ENCODE measurements at regions not wholly inside any gene's neighbourhood (a gene's known extent, or its start where the extent isn't known, plus 50 kb on each side); places are given as distances from the start of the nearest gene placed in this dataset.

- Histone ChIP-seq H3K9ac (ENCODE audit: low read depth, low read length, poor library complexity) (no peak overlapping the region), H3K4me1 (ENCODE audit: control insufficient read depth in 2 of 2, insufficient read depth in 1 of 2, low read depth in 1 of 2, low read length in 2 of 2) (peaks cover 0 to 8% of the 10 kb centered on the region in 2 donors), H2AFZ (ENCODE audit: low read length) (no peak overlapping the region), H3K14ac (ENCODE audit: low read length) (no peak overlapping the region), H3K27ac (replicated peaks; ENCODE audit: low read length) (no peak overlapping the region), H4K8ac (ENCODE audit: low read depth, low read length) (no peak overlapping the region), H3K18ac (ENCODE audit: low read length) (no peak overlapping the region), H3K4ac (ENCODE audit: low read length) (no peak overlapping the region), H4K91ac (ENCODE audit: low read depth, low read length, poor library complexity) (no peak overlapping the region), H3K36me3 (replicated peaks in 1 of 2; ENCODE audit: control insufficient read depth in 2 of 2, insufficient read depth in 2 of 2, low read length in 2 of 2) (no peaks in the 10 kb centered on the region), H3K9me3 (replicated peaks in 1 of 2; ENCODE audit: control insufficient read depth in 2 of 2, insufficient read depth in 1 of 2, low read depth in 1 of 2, low read length in 2 of 2) (no peaks in the 10 kb centered on the region), H2BK12ac (ENCODE audit: low read length) (no peak overlapping the region), H3K79me1 (ENCODE audit: low read depth, low read length) (no peaks in the 10 kb centered on the region), H3K4me3 (ENCODE audit: low read length in 2 of 2) (no peak overlapping the region), H2AK5ac (ENCODE audit: low read depth, low read length) (no peak overlapping the region), H2BK120ac (ENCODE audit: low read depth, low read length) (no peak overlapping the region), H3K27me3 (ENCODE audit: control insufficient read depth in 3 of 3, insufficient read depth in 3 of 3, low read depth in 1 of 3, low read length in 3 of 3) (no peaks in the 10 kb centered on the region), H2BK5ac (ENCODE audit: low read length) (no peak overlapping the region), H2BK15ac (ENCODE audit: low read length) (no peak overlapping the region), H3K23ac (ENCODE audit: low read depth, low read length, poor library complexity) (no peak overlapping the region), H3K4me2 (ENCODE audit: insufficient read depth, low read length, poor library complexity, severe bottlenecking) (no peak overlapping the region)
- no CpG with 5 or more reads among the region's 3 CpGs for WGBS, 2 donors (ENCODE audit: extremely low coverage in 2 of 2, insufficient read length in 2 of 2, insufficient replicate concordance in 1 of 2)
- no peak for DNase-seq (ENCODE audit: low spot score)
Measured at GRCh38 chr5:38756068-38756467, 89.7 kb upstream of the OSMR start.

- no peak overlapping the region for H2BK15ac ChIP-seq (ENCODE audit: low read length)
- H2AFZ ChIP-seq (ENCODE audit: low read length), result no peak overlapping the region
- H4K91ac ChIP-seq (ENCODE audit: low read depth, low read length, poor library complexity), result no peak overlapping the region
- H3K14ac ChIP-seq (ENCODE audit: low read length), result no peak overlapping the region
- no peak overlapping the region for H2BK120ac ChIP-seq (ENCODE audit: low read depth, low read length)
- H2AK5ac ChIP-seq (ENCODE audit: low read depth, low read length), result no peak overlapping the region
- H3K27me3 ChIP-seq (ENCODE audit: control insufficient read depth in 3 of 3, insufficient read depth in 3 of 3, low read depth in 1 of 3, low read length in 3 of 3), result no peaks in the 10 kb centered on the region
- no peak overlapping the region for H3K4ac ChIP-seq (ENCODE audit: low read length)
- H3K27ac ChIP-seq (replicated peaks; ENCODE audit: low read length), result no peak overlapping the region
- no peak overlapping the region for H2BK5ac ChIP-seq (ENCODE audit: low read length)
- H3K4me2 ChIP-seq (ENCODE audit: insufficient read depth, low read length, poor library complexity, severe bottlenecking), result no peak overlapping the region
- no peak overlapping the region for H4K8ac ChIP-seq (ENCODE audit: low read depth, low read length)
- H3K9ac ChIP-seq (ENCODE audit: low read depth, low read length, poor library complexity), result no peak overlapping the region
- H3K4me3 ChIP-seq (ENCODE audit: low read length in 2 of 2), result no peak overlapping the region
- H3K4me1 ChIP-seq (ENCODE audit: control insufficient read depth in 2 of 2, insufficient read depth in 1 of 2, low read depth in 1 of 2, low read length in 2 of 2), result peaks cover 0 to 8% of the 10 kb centered on the region in 2 donors
- H3K9me3 ChIP-seq (replicated peaks in 1 of 2; ENCODE audit: control insufficient read depth in 2 of 2, insufficient read depth in 1 of 2, low read depth in 1 of 2, low read length in 2 of 2), result no peaks in the 10 kb centered on the region
- no peak overlapping the region for H3K18ac ChIP-seq (ENCODE audit: low read length)
- no peak overlapping the region for H3K23ac ChIP-seq (ENCODE audit: low read depth, low read length, poor library complexity)
- H3K79me1 ChIP-seq (ENCODE audit: low read depth, low read length), result no peaks in the 10 kb centered on the region
- H3K36me3 ChIP-seq (replicated peaks in 1 of 2; ENCODE audit: control insufficient read depth in 2 of 2, insufficient read depth in 2 of 2, low read length in 2 of 2), result no peaks in the 10 kb centered on the region
- WGBS, 2 donors (ENCODE audit: extremely low coverage in 2 of 2, insufficient read length in 2 of 2, insufficient replicate concordance in 1 of 2), result no CpG with 5 or more reads among the region's 3 CpGs
- DNase-seq (ENCODE audit: low spot score), result no peak
- no peak overlapping the region for H2BK12ac ChIP-seq (ENCODE audit: low read length)
Measured at GRCh38 chr5:38757451-38758245, 88.2 kb upstream of the OSMR start.

GRCh38 chr5:38758774-38759600 is 86.8 kb upstream of the OSMR start:
- H2AK5ac ChIP-seq (ENCODE audit: low read depth, low read length), result no peak overlapping the region

GRCh38 chr5:38764937-38765391 is 80.8 kb upstream of the OSMR start:
- Histone ChIP-seq H2AK5ac (ENCODE audit: low read depth, low read length) (no peak overlapping the region), H3K23ac (ENCODE audit: low read depth, low read length, poor library complexity) (no peak overlapping the region), H2BK5ac (ENCODE audit: low read length) (no peak overlapping the region), H3K27me3 (ENCODE audit: control insufficient read depth in 3 of 3, insufficient read depth in 3 of 3, low read depth in 1 of 3, low read length in 3 of 3) (no peaks in the 10 kb centered on the region), H3K18ac (ENCODE audit: low read length) (no peak overlapping the region), H3K4me3 (ENCODE audit: low read length in 2 of 2) (no peak overlapping the region), H2AFZ (ENCODE audit: low read length) (no peak overlapping the region), H4K91ac (ENCODE audit: low read depth, low read length, poor library complexity) (no peak overlapping the region), H2BK15ac (ENCODE audit: low read length) (no peak overlapping the region), H3K4ac (ENCODE audit: low read length) (no peak overlapping the region), H3K4me2 (ENCODE audit: insufficient read depth, low read length, poor library complexity, severe bottlenecking) (no peak overlapping the region), H3K27ac (replicated peaks; ENCODE audit: low read length) (no peak overlapping the region), H3K79me1 (ENCODE audit: low read depth, low read length) (no peaks in the 10 kb centered on the region), H2BK12ac (ENCODE audit: low read length) (no peak overlapping the region), H3K4me1 (ENCODE audit: control insufficient read depth in 2 of 2, insufficient read depth in 1 of 2, low read depth in 1 of 2, low read length in 2 of 2) (no peaks in the 10 kb centered on the region), H3K36me3 (replicated peaks in 1 of 2; ENCODE audit: control insufficient read depth in 2 of 2, insufficient read depth in 2 of 2, low read length in 2 of 2) (no peaks in the 10 kb centered on the region), H2BK120ac (ENCODE audit: low read depth, low read length) (no peak overlapping the region), H4K8ac (ENCODE audit: low read depth, low read length) (no peak overlapping the region), H3K9ac (ENCODE audit: low read depth, low read length, poor library complexity) (no peak overlapping the region), H3K9me3 (replicated peaks in 1 of 2; ENCODE audit: control insufficient read depth in 2 of 2, insufficient read depth in 1 of 2, low read depth in 1 of 2, low read length in 2 of 2) (peaks cover 0 to 10% of the 10 kb centered on the region in 2 donors), H3K14ac (ENCODE audit: low read length) (no peak overlapping the region)
- no peak for DNase-seq (ENCODE audit: low spot score)
- no CpG with 5 or more reads among the region's 4 CpGs for WGBS, 2 donors (ENCODE audit: extremely low coverage in 2 of 2, insufficient read length in 2 of 2, insufficient replicate concordance in 1 of 2)

More at GRCh38 chr5:38758774-38759600, 86.8 kb upstream of the OSMR start:
- Histone ChIP-seq H3K23ac (ENCODE audit: low read depth, low read length, poor library complexity) (no peak overlapping the region), H4K8ac (ENCODE audit: low read depth, low read length) (no peak overlapping the region), H2BK120ac (ENCODE audit: low read depth, low read length) (no peak overlapping the region), H3K4me3 (ENCODE audit: low read length in 2 of 2) (no peak overlapping the region), H3K36me3 (replicated peaks in 1 of 2; ENCODE audit: control insufficient read depth in 2 of 2, insufficient read depth in 2 of 2, low read length in 2 of 2) (no peaks in the 10 kb centered on the region), H3K14ac (ENCODE audit: low read length) (no peak overlapping the region), H3K9me3 (replicated peaks in 1 of 2; ENCODE audit: control insufficient read depth in 2 of 2, insufficient read depth in 1 of 2, low read depth in 1 of 2, low read length in 2 of 2) (no peaks in the 10 kb centered on the region), H3K27ac (replicated peaks; ENCODE audit: low read length) (no peak overlapping the region), H2AFZ (ENCODE audit: low read length) (peak overlapping the region; percentile 80), H3K9ac (ENCODE audit: low read depth, low read length, poor library complexity) (no peak overlapping the region), H3K4ac (ENCODE audit: low read length) (no peak overlapping the region), H3K18ac (ENCODE audit: low read length) (no peak overlapping the region), H2BK15ac (ENCODE audit: low read length) (no peak overlapping the region), H3K4me1 (ENCODE audit: control insufficient read depth in 2 of 2, insufficient read depth in 1 of 2, low read depth in 1 of 2, low read length in 2 of 2) (peaks cover 0 to 8% of the 10 kb centered on the region in 2 donors), H3K4me2 (ENCODE audit: insufficient read depth, low read length, poor library complexity, severe bottlenecking) (no peak overlapping the region), H3K27me3 (ENCODE audit: control insufficient read depth in 3 of 3, insufficient read depth in 3 of 3, low read depth in 1 of 3, low read length in 3 of 3) (no peaks in the 10 kb centered on the region), H2BK5ac (ENCODE audit: low read length) (no peak overlapping the region), H2BK12ac (ENCODE audit: low read length) (no peak overlapping the region), H4K91ac (ENCODE audit: low read depth, low read length, poor library complexity) (no peak overlapping the region), H3K79me1 (ENCODE audit: low read depth, low read length) (no peaks in the 10 kb centered on the region)
- no peak for DNase-seq (ENCODE audit: low spot score)
- WGBS, 2 donors (ENCODE audit: extremely low coverage in 2 of 2, insufficient read length in 2 of 2, insufficient replicate concordance in 1 of 2), result no CpG with 5 or more reads among the region's 10 CpGs

Data from neuronal stem cell (in vitro differentiated cells).